Astrocyte (in vitro differentiated cells and primary cell): ENCODE measurements at regions not wholly inside any gene's neighbourhood (a gene's known extent, or its start where the extent isn't known, plus 50 kb on each side); places are given as distances from the start of the nearest gene placed in this dataset.

Experiments used
- DNase-seq: peaks from one replicate; pipeline ENCODE4 v3.0.0-alpha.2; 2010; ENCODE audit warnings: low read depth
- FAIRE-seq: peaks from 2 replicates; lab custom pipeline; 2011; peaks lifted over from hg19 to GRCh38; lab: Jason Lieb, UNC
- H2AFZ ChIP-seq: 2 replicates; pipeline ENCODE4 v1.6.0; 2012; ENCODE audit warnings: low read depth, low read length, inconsistent platforms
- H3K27ac ChIP-seq: 2 replicates; pipeline ENCODE4 v1.5.1; 2011; ENCODE audit warnings: low read depth, low read length, inconsistent platforms
- H3K27me3 ChIP-seq: 2 replicates; pipeline ENCODE4 v1.6.0; 2011; ENCODE audit warnings: low read length, inconsistent platforms; ENCODE audit not compliant: insufficient read depth
- H3K36me3 ChIP-seq: 2 replicates; pipeline ENCODE4 v1.5.1; 2011; ENCODE audit warnings: low read length, inconsistent platforms; ENCODE audit not compliant: insufficient read depth
- H3K4me1 ChIP-seq: 2 replicates; pipeline ENCODE4 v1.5.1; 2011; ENCODE audit warnings: low read length, inconsistent platforms; ENCODE audit not compliant: insufficient read depth
- H3K4me2 ChIP-seq: 2 replicates; pipeline ENCODE4 v1.6.0; 2012; ENCODE audit warnings: low read length, inconsistent platforms
- H3K4me3 ChIP-seq: 2 replicates; pipeline ENCODE4 v1.5.1; 2011; ENCODE audit warnings: low read depth, mild to moderate bottlenecking, low read length, inconsistent platforms; ENCODE audit not compliant: insufficient read depth
- H3K79me2 ChIP-seq: 2 replicates; pipeline ENCODE4 v1.6.0; 2012; ENCODE audit warnings: mild to moderate bottlenecking, low read length, inconsistent platforms; ENCODE audit not compliant: insufficient read depth
- H3K9ac ChIP-seq: 2 replicates; pipeline ENCODE4 v1.6.0; 2012; ENCODE audit warnings: mild to moderate bottlenecking, low read length, inconsistent platforms
- H3K9me3 ChIP-seq: 2 replicates; pipeline ENCODE4 v1.5.1; 2012; ENCODE audit warnings: low read depth, mild to moderate bottlenecking, low read length, inconsistent platforms; ENCODE audit not compliant: insufficient read depth
- H4K20me1 ChIP-seq: 2 replicates; pipeline ENCODE4 v1.6.0; 2012; ENCODE audit warnings: low read length, inconsistent platforms; ENCODE audit not compliant: insufficient read depth
- H3K27ac Mint-ChIP-seq: one replicate; pipeline ENCODE4 v1.8.0; 2021; ENCODE audit warnings: mild to moderate bottlenecking, mixed read lengths; ENCODE audit not compliant: unreplicated experiment
- H3K27me3 Mint-ChIP-seq: one replicate; pipeline ENCODE4 v1.8.0; 2021; ENCODE audit warnings: low read depth, mixed read lengths; ENCODE audit not compliant: unreplicated experiment
- H3K36me3 Mint-ChIP-seq: one replicate; pipeline ENCODE4 v1.8.0; 2021; ENCODE audit warnings: low read depth, mixed read lengths; ENCODE audit not compliant: unreplicated experiment
- H3K4me1 Mint-ChIP-seq: one replicate; pipeline ENCODE4 v1.8.0; 2021; ENCODE audit warnings: low read depth, mixed read lengths; ENCODE audit not compliant: unreplicated experiment
- H3K4me3 Mint-ChIP-seq: one replicate; pipeline ENCODE4 v1.8.0; 2021; ENCODE audit warnings: mild to moderate bottlenecking, moderate library complexity, mixed read lengths; ENCODE audit not compliant: unreplicated experiment
- H3K9me3 Mint-ChIP-seq: one replicate; pipeline ENCODE4 v1.8.0; 2021; ENCODE audit warnings: mild to moderate bottlenecking, mixed read lengths; ENCODE audit not compliant: unreplicated experiment
- EZH2 ChIP-seq: IDR thresholded peaks from 2 replicates; pipeline ENCODE4 v1.6.1; 2012; ENCODE audit warnings: mild to moderate bottlenecking, low read length, inconsistent platforms; ENCODE audit not compliant: insufficient read depth
- TF ChIP-seq, protein P1 (sequence below): IDR thresholded peaks from 2 replicates; pipeline ENCODE4 v1.5.1; 2011; ENCODE audit warnings: low read depth, mild to moderate bottlenecking, inconsistent platforms, low read length, moderate library complexity; ENCODE audit not compliant: insufficient read depth

DNA sequence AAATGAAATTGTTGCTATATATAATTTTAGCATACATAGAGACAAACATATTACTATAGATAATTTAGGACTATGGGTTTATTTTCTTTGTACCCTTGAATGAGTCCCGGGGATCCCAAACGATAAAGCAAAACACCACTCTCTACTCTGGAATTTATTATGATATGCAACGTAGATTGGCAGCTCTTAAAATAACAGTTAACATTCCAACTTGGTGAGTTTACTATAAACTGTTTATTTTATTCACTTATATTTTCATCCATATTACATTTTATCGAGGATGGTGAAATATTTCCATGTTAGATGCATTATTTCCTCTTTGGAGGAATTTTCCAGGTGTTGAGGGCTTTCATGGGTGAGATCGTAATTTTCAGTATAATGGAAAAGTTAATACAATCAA lies 138.7 kb upstream of the DGKB start:
- no peak overlapping the region for H3K9ac ChIP-seq
- no peaks in the 10 kb centered on the region for H3K79me2 ChIP-seq
- H3K4me2 ChIP-seq: no peak overlapping the region
- H3K27me3 Mint-ChIP-seq: no peaks in the 10 kb centered on the region
- no peak overlapping the region for H3K4me3 ChIP-seq
- no peaks in the 10 kb centered on the region for H3K4me1 ChIP-seq
- no peak overlapping the region for H3K4me3 Mint-ChIP-seq
- no peaks in the 10 kb centered on the region for H3K27me3 ChIP-seq
- H3K27ac ChIP-seq: no peak overlapping the region
- H3K36me3 Mint-ChIP-seq: no peaks in the 10 kb centered on the region
- DNase-seq: no peak
- no peaks in the 10 kb centered on the region for H3K9me3 Mint-ChIP-seq
- H2AFZ ChIP-seq: no peak overlapping the region
- no peaks in the 10 kb centered on the region for H3K9me3 ChIP-seq
- no peaks in the 10 kb centered on the region for H4K20me1 ChIP-seq
- no peaks in the 10 kb centered on the region for H3K4me1 Mint-ChIP-seq
- no peak for FAIRE-seq
- H3K27ac Mint-ChIP-seq: no peak overlapping the region
- H3K36me3 ChIP-seq: no peaks in the 10 kb centered on the region
- TF ChIP-seq EZH2: no peak
- TF ChIP-seq, protein P1, sequence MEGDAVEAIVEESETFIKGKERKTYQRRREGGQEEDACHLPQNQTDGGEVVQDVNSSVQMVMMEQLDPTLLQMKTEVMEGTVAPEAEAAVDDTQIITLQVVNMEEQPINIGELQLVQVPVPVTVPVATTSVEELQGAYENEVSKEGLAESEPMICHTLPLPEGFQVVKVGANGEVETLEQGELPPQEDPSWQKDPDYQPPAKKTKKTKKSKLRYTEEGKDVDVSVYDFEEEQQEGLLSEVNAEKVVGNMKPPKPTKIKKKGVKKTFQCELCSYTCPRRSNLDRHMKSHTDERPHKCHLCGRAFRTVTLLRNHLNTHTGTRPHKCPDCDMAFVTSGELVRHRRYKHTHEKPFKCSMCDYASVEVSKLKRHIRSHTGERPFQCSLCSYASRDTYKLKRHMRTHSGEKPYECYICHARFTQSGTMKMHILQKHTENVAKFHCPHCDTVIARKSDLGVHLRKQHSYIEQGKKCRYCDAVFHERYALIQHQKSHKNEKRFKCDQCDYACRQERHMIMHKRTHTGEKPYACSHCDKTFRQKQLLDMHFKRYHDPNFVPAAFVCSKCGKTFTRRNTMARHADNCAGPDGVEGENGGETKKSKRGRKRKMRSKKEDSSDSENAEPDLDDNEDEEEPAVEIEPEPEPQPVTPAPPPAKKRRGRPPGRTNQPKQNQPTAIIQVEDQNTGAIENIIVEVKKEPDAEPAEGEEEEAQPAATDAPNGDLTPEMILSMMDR: no peak

DNA sequence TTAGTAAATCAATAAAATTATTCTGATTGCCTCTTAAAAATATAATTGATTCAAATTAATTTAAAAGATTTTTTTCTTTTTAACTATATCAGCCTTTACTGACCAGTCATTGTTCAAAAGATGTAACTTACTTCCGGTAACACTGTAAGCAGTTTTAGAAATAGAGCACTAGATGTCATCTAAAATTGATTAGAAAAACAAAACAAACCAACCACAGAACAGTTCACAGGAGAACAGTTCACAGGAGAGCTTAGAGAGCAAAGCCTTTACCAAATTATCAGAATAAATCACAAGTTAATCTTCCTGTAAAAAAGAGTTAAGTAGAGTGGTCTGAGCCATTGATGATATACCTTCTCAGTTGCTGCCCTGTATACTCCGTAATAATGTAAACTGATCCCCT lies 133.3 kb upstream of the DGKB start:
- H3K4me1 Mint-ChIP-seq: no peaks in the 10 kb centered on the region
- no peak for TF ChIP-seq EZH2
- TF ChIP-seq, protein P1: no peak
- H3K9ac ChIP-seq: no peak overlapping the region
- no peak overlapping the region for H2AFZ ChIP-seq
- H3K4me3 ChIP-seq: no peak overlapping the region
- H3K4me1 ChIP-seq: no peaks in the 10 kb centered on the region
- no peaks in the 10 kb centered on the region for H4K20me1 ChIP-seq
- H3K4me3 Mint-ChIP-seq: no peak overlapping the region
- H3K36me3 ChIP-seq: no peaks in the 10 kb centered on the region
- H3K9me3 ChIP-seq: no peaks in the 10 kb centered on the region
- no peak for DNase-seq
- H3K9me3 Mint-ChIP-seq: no peaks in the 10 kb centered on the region
- H3K27ac Mint-ChIP-seq: no peak overlapping the region
- no peaks in the 10 kb centered on the region for H3K36me3 Mint-ChIP-seq
- H3K27ac ChIP-seq: no peak overlapping the region
- FAIRE-seq: no peak
- H3K4me2 ChIP-seq: no peak overlapping the region
- no peaks in the 10 kb centered on the region for H3K27me3 ChIP-seq
- no peaks in the 10 kb centered on the region for H3K79me2 ChIP-seq
- H3K27me3 Mint-ChIP-seq: no peaks in the 10 kb centered on the region

GRCh38 chr7:15033039-15033438 lies 130.5 kb upstream of the DGKB start:
- H3K4me3 ChIP-seq: no peak overlapping the region
- DNase-seq (no peak), FAIRE-seq (no peak)
- no peaks in the 10 kb centered on the region for H3K27me3 ChIP-seq
- no peak for TF ChIP-seq EZH2
- TF ChIP-seq, protein P1: no peak
- Mint-ChIP-seq H3K27me3 (no peaks in the 10 kb centered on the region), H3K4me3 (no peak overlapping the region), H3K9me3 (no peaks in the 10 kb centered on the region), H3K4me1 (no peaks in the 10 kb centered on the region), H3K27ac (no peak overlapping the region), H3K36me3 (no peaks in the 10 kb centered on the region)
- H3K27ac ChIP-seq: no peak overlapping the region
- H2AFZ ChIP-seq: no peak overlapping the region
- no peaks in the 10 kb centered on the region for H3K79me2 ChIP-seq
- H3K9ac ChIP-seq: no peak overlapping the region
- no peaks in the 10 kb centered on the region for H3K36me3 ChIP-seq
- H3K4me1 ChIP-seq: no peaks in the 10 kb centered on the region
- H4K20me1 ChIP-seq: no peaks in the 10 kb centered on the region
- no peaks in the 10 kb centered on the region for H3K9me3 ChIP-seq
- H3K4me2 ChIP-seq: no peak overlapping the region
